PC-3 (cell line): ENCODE measurements at regions not wholly inside any gene's neighbourhood (a gene's known extent, or its start where the extent isn't known, plus 50 kb on each side); places are given as distances from the start of the nearest gene placed in this dataset.

Source experiments
- ATAC-seq: fragments of 200-7000 bp; cut with Tn5 transposase; 2 replicates; pipeline ENCODE4 v1.9.1; 2020; ENCODE audit warnings: mild to moderate bottlenecking, moderate library complexity
- BruUV-seq: library from RNA; stranded (reverse); fragments of 400-500 nt; replicated peaks from 2 replicates; lab custom pipeline; 2021; lab: Mats Ljungman, UMichigan
- CTCF ChIA-PET: fragments of 300-600 bp; sonication (Branson Sonifier 250); formaldehyde crosslinking; loops from one replicate; lab custom pipeline; 2022; ENCODE audit warnings: antibody characterized with exemption; lab: Charles Lee
- POLR2A ChIA-PET: fragments of 300-600 bp; sonication (Branson Sonifier 250); formaldehyde crosslinking; loops from one replicate; lab custom pipeline; 2022; ENCODE audit warnings: antibody characterized with exemption; ENCODE audit not compliant: unreplicated experiment; lab: Charles Lee
- DNase-seq: peaks from one replicate; pipeline ENCODE4 v3.0.0-alpha.2; 2015
- H2AFZ ChIP-seq: fragments of 300-600 bp; sonication (generic); 2 replicates; pipeline ENCODE4 v1.6.0; 2016; ENCODE audit warnings: antibody characterized with exemption, low read length
- H3F3A ChIP-seq: fragments of 300-600 bp; sonication (generic); one replicate; pipeline ENCODE4 v1.6.0; 2017; ENCODE audit warnings: antibody characterized with exemption, low read length, control low read depth, mild to moderate bottlenecking; ENCODE audit not compliant: unreplicated experiment
- H3K27ac ChIP-seq: fragments of 300-600 bp; sonication (generic); 2 replicates; pipeline ENCODE4 v1.5.1; 2016; ENCODE audit warnings: mild to moderate bottlenecking, low read length
- H3K27me3 ChIP-seq: fragments of 300-600 bp; sonication (generic); 2 replicates; pipeline ENCODE4 v1.6.1; 2016; ENCODE audit warnings: low read length, mixed read lengths
- H3K36me3 ChIP-seq: fragments of 300-600 bp; sonication (generic); 2 replicates; pipeline ENCODE4 v1.6.1; 2016; ENCODE audit warnings: low read depth, mixed run types, low read length, mixed read lengths
- H3K4me1 ChIP-seq: fragments of 300-600 bp; sonication (generic); 2 replicates; pipeline ENCODE4 v1.5.1; 2016; ENCODE audit warnings: low read length; ENCODE audit not compliant: insufficient read depth
- H3K4me2 ChIP-seq: fragments of 300-600 bp; sonication (generic); 2 replicates; pipeline ENCODE4 v1.6.0; 2016; ENCODE audit warnings: low read length
- H3K4me3 ChIP-seq: fragments of 300-600 bp; sonication (generic); 2 replicates; pipeline ENCODE4 v1.5.1; 2016; ENCODE audit warnings: mild to moderate bottlenecking, low read length, mixed read lengths
- H3K79me2 ChIP-seq: fragments of 300-600 bp; sonication (generic); 2 replicates; pipeline ENCODE4 v1.6.1; 2017; ENCODE audit warnings: low read length, mixed read lengths
- H3K9ac ChIP-seq: fragments of 300-600 bp; sonication (generic); 2 replicates; pipeline ENCODE4 v1.6.0; 2016; ENCODE audit warnings: mild to moderate bottlenecking, low read length
- H3K9me2 ChIP-seq: fragments of 300-600 bp; sonication (generic); replicated peaks from 2 replicates; pipeline ENCODE4 v1.6.1; 2016; ENCODE audit warnings: mixed run types, low read length, mixed read lengths
- H3K9me3 ChIP-seq: fragments of 300-600 bp; sonication (generic); 2 replicates; pipeline ENCODE4 v1.6.1; 2016; ENCODE audit warnings: low read length, mixed read lengths
- H4K20me1 ChIP-seq: fragments of 300-600 bp; sonication (generic); 2 replicates; pipeline ENCODE4 v1.6.1; 2016; ENCODE audit warnings: low read length, mixed read lengths
- CTCF ChIP-seq: fragments of 300-600 bp; sonication (generic); conservative IDR thresholded peaks from 2 replicates; pipeline ENCODE4 v1.5.1; 2017; ENCODE audit warnings: antibody characterized with exemption, low read depth, mild to moderate bottlenecking, low read length
- EZH2 ChIP-seq: fragments of 300-600 bp; sonication (generic); IDR thresholded peaks from one replicate; pipeline ENCODE4 v1.6.1; 2017; ENCODE audit warnings: antibody characterized with exemption, mild to moderate bottlenecking, low read length; ENCODE audit not compliant: unreplicated experiment
- EZH2phosphoT487 ChIP-seq: fragments of 300-600 bp; sonication (generic); IDR thresholded peaks from 2 replicates; pipeline ENCODE4 v1.6.1; 2018; ENCODE audit warnings: mild to moderate bottlenecking, antibody characterized with exemption, low read length, borderline replicate concordance
- intact Hi-C: fragments of 100-400 bp; cut with micrococcal nuclease; formaldehyde crosslinking; loops from 2 replicates; pipeline ENCODE4 v1.9.0; 2023

GRCh38 chr2:58376592-58376991 lies 135.5 kb upstream of the FANCL start:
- Histone ChIP-seq H3K9me2 (no peaks in the 10 kb centered on the region), H3F3A (no peaks in the 10 kb centered on the region), H3K9me3 (no peaks in the 10 kb centered on the region), H2AFZ (no peak overlapping the region), H3K4me2 (peak overlapping the region; percentile 38), H3K79me2 (no peaks in the 10 kb centered on the region), H3K4me1 (peaks cover 16% of the 10 kb centered on the region), H3K9ac (no peak overlapping the region), H3K27ac (peak overlapping the region; percentile 23), H3K27me3 (no peaks in the 10 kb centered on the region), H3K36me3 (no peaks in the 10 kb centered on the region), H4K20me1 (no peaks in the 10 kb centered on the region), H3K4me3 (no peak overlapping the region)
- peak; percentile 86 for DNase-seq
- ChIA-PET POLR2A (no interaction called here), CTCF (no interaction called here)
- TF ChIP-seq EZH2phosphoT487, result no peak
- no TSS peak for BruUV-seq
- intact Hi-C loops, result no loop called here
- ATAC-seq, result peak; percentile 86

GRCh38 chr2:58369594-58369993 lies 128.5 kb upstream of the FANCL start:
- no TSS peak for BruUV-seq
- intact Hi-C loops, result no loop called here
- CTCF ChIA-PET, result no interaction called here

GRCh38 chr2:58364098-58364497 lies 123.0 kb upstream of the FANCL start:
- Histone ChIP-seq H3K4me3 (no peak overlapping the region), H3K4me1 (0 out of 2 replicates have a peak, but pooled peaks cover 4% of the 10 kb centered on the region), H3K9me3 (no peaks in the 10 kb centered on the region), H2AFZ (no peak overlapping the region), H3K4me2 (no peak overlapping the region), H3K27me3 (no peaks in the 10 kb centered on the region), H3K9me2 (no peaks in the 10 kb centered on the region), H3K27ac (no peak overlapping the region), H3F3A (no peaks in the 10 kb centered on the region), H3K9ac (no peak overlapping the region), H3K36me3 (no peaks in the 10 kb centered on the region), H4K20me1 (no peaks in the 10 kb centered on the region), H3K79me2 (no peaks in the 10 kb centered on the region)
- ChIA-PET CTCF (no interaction called here), POLR2A (no interaction called here)
- no peak for TF ChIP-seq CTCF
- TF ChIP-seq EZH2phosphoT487, result no peak
- TF ChIP-seq EZH2, result no peak
- intact Hi-C loops, result no loop called here
- no TSS peak for BruUV-seq
- DNase-seq (no peak), ATAC-seq (no peak)

More at GRCh38 chr2:58369594-58369993, 128.5 kb upstream of the FANCL start:
- H3F3A ChIP-seq, result no peaks in the 10 kb centered on the region
- H3K9me3 ChIP-seq, result no peaks in the 10 kb centered on the region
- no peaks in the 10 kb centered on the region for H3K36me3 ChIP-seq
- H3K79me2 ChIP-seq, result no peaks in the 10 kb centered on the region
- no peaks in the 10 kb centered on the region for H4K20me1 ChIP-seq
- no peaks in the 10 kb centered on the region for H3K9me2 ChIP-seq
- TF ChIP-seq CTCF (no peak), EZH2phosphoT487 (no peak), EZH2 (no peak)
- H3K9ac ChIP-seq, result no peak overlapping the region
- no peak for DNase-seq
- POLR2A ChIA-PET, result no interaction called here
- no peak for ATAC-seq
- H3K27ac ChIP-seq, result no peak overlapping the region
- no peak overlapping the region for H3K4me3 ChIP-seq
- H3K27me3 ChIP-seq, result no peaks in the 10 kb centered on the region
- no peak overlapping the region for H2AFZ ChIP-seq
- H3K4me1 ChIP-seq, result 0 out of 2 replicates have a peak, but pooled peaks cover 4% of the 10 kb centered on the region
- no peak overlapping the region for H3K4me2 ChIP-seq
